OCI-M2 (cell line): ENCODE measurements at regions not wholly inside any gene's neighbourhood (a gene's known extent, or its start where the extent isn't known, plus 50 kb on each side); places are given as distances from the start of the nearest gene placed in this dataset.
"Not testable (repeated sequence)": the region's sequence is repeated elsewhere in the genome, so short reads cannot be mapped to it uniquely, and the experiment has no call there.

Experiments used
- DNase-seq: peaks from one replicate; lab custom pipeline; 2025; ENCODE audit not compliant: unreplicated experiment; lab: John Stamatoyannopoulos, UW

GRCh38 chr2:193219413-193219812 is 1024.7 kb upstream of the TMEFF2 start:
- no peak for DNase-seq

- no peak for DNase-seq
Observed at GRCh38 chr2:193201583-193201982, 1006.9 kb upstream of the TMEFF2 start.

GRCh38 chr2:193199322-193199721 is 1004.6 kb upstream of the TMEFF2 start:
- DNase-seq: peak; percentile 26

- no peak for DNase-seq
Observed at GRCh38 chr2:193187816-193188215, 993.1 kb upstream of the TMEFF2 start.

GRCh38 chr2:193170981-193171380 is 976.2 kb upstream of the TMEFF2 start:
- DNase-seq: not testable (repeated sequence)

GRCh38 chr2:193156480-193156879 is 961.7 kb upstream of the TMEFF2 start:
- no peak for DNase-seq

GRCh38 chr2:193154076-193154475 is 959.3 kb upstream of the TMEFF2 start:
- no peak for DNase-seq

GRCh38 chr2:193153576-193153975 is 958.8 kb upstream of the TMEFF2 start:
- no peak for DNase-seq

GRCh38 chr2:193142467-193142866 is 947.7 kb upstream of the TMEFF2 start:
- DNase-seq: not testable (repeated sequence)

- DNase-seq: no peak
Observed at GRCh38 chr2:193141998-193142397, 947.3 kb upstream of the TMEFF2 start.

GRCh38 chr2:193140895-193141294 is 946.2 kb upstream of the TMEFF2 start:
- not testable (repeated sequence) for DNase-seq

- no peak for DNase-seq
Observed at GRCh38 chr2:193124815-193125214, 930.1 kb upstream of the TMEFF2 start.

- DNase-seq: no peak
Observed at GRCh38 chr2:193114827-193115226, 920.1 kb upstream of the TMEFF2 start.

- no peak for DNase-seq
Observed at GRCh38 chr2:193112986-193113385, 918.3 kb upstream of the TMEFF2 start.

- DNase-seq: no peak
Observed at GRCh38 chr2:193103064-193103463, 908.3 kb upstream of the TMEFF2 start.

GRCh38 chr2:193101591-193101990 is 906.9 kb upstream of the TMEFF2 start:
- no peak for DNase-seq

GRCh38 chr2:193088026-193088425 is 893.3 kb upstream of the TMEFF2 start:
- no peak for DNase-seq

GRCh38 chr2:193076995-193077394 is 882.3 kb upstream of the TMEFF2 start:
- no peak for DNase-seq

GRCh38 chr2:193074933-193075332 is 880.2 kb upstream of the TMEFF2 start:
- no peak for DNase-seq

- no peak for DNase-seq
Observed at GRCh38 chr2:193072647-193073046, 877.9 kb upstream of the TMEFF2 start.

- DNase-seq: not testable (repeated sequence)
Observed at GRCh38 chr2:193025556-193025955, 830.8 kb upstream of the TMEFF2 start.

- no peak for DNase-seq
Observed at GRCh38 chr2:193024791-193025190, 830.1 kb upstream of the TMEFF2 start.

- no peak for DNase-seq
Observed at GRCh38 chr2:193011870-193012269, 817.1 kb upstream of the TMEFF2 start.

- DNase-seq: no peak
Observed at GRCh38 chr2:192993059-192993458, 798.3 kb upstream of the TMEFF2 start.
